Heart right ventricle (tissue), 16 donors: ENCODE measurements at regions not wholly inside any gene's neighbourhood (a gene's known extent, or its start where the extent isn't known, plus 50 kb on each side); places are given as distances from the start of the nearest gene placed in this dataset.

ENCODE experiments used
- ATAC-seq, 8 donors: fragments of 200-7000 bp; cut with Tn5 transposase; one replicate each; pipeline ENCODE4 v1.9.1; 2020; ENCODE audit warnings: mild to moderate bottlenecking in 8 of 8, moderate library complexity in 8 of 8, moderate number of reproducible peaks in 1 of 8
- DNase-seq, 2 donors: peaks; one replicate each; pipeline ENCODE4 v3.0.0-alpha.2; 2020
- H3K27ac ChIP-seq, 10 donors: fragments of 200-600 bp; sonication (generic) in 2 of 10; one replicate each; pipeline versions ENCODE4 v1.5.0 to v1.8.0; 2020 to 2022; ENCODE audit warnings: mild to moderate bottlenecking in 3 of 10
- H3K27me3 ChIP-seq, 7 donors: fragments of 200-600 bp; one replicate each; pipeline ENCODE4 v1.8.0; 2021 to 2022; ENCODE audit warnings: mild to moderate bottlenecking in 2 of 7
- H3K36me3 ChIP-seq, 9 donors: fragments of 200-600 bp; sonication (generic) in 1 of 9; one replicate each; pipeline versions ENCODE4 v1.5.0 to v1.8.0; 2020 to 2022; ENCODE audit warnings: mild to moderate bottlenecking in 2 of 9
- H3K4me1 ChIP-seq, 9 donors: fragments of 200-600 bp; sonication (generic) in 1 of 9; one replicate each; pipeline versions ENCODE4 v1.5.0 to v1.8.0; 2020 to 2022; ENCODE audit warnings: mild to moderate bottlenecking in 4 of 9
- H3K4me3 ChIP-seq, 10 donors: fragments of 200-600 bp; sonication (generic) in 2 of 10; one replicate each; pipeline versions ENCODE4 v1.5.0 to v1.8.0; 2020 to 2022; ENCODE audit warnings: mild to moderate bottlenecking in 7 of 10, moderate library complexity in 2 of 10
- H3K9me3 ChIP-seq, 11 donors: fragments of 200-600 bp in 10 of 11; sonication (generic) in 2 of 11; one replicate each; pipeline versions ENCODE4 v1.5.0 to v1.8.0; 2013 to 2022; ENCODE audit warnings: mild to moderate bottlenecking in 2 of 11, control low read depth in 1 of 11, moderate library complexity in 1 of 11
- CTCF ChIP-seq, 9 donors: fragments of 200-600 bp; sonication (generic) in 2 of 9; IDR thresholded peaks; one replicate each; pipeline versions ENCODE4 v1.5.0 to v1.8.0; 2021 to 2022; ENCODE audit warnings: antibody characterized with exemption in 9 of 9, mild to moderate bottlenecking in 5 of 9, moderate library complexity in 1 of 9
- WGBS, 2 donors: extraction: QIAGEN DNeasy Blood & Tissue Kit; methylation state at CpG; one replicate each; pipeline ENCODE4 v1.1.7; 2013; ENCODE audit warnings: inconsistent platforms in 1 of 2; 5-methylcytosine and 5-hydroxymethylcytosine counted together
- intact Hi-C, 10 donors: fragments of 100-400 bp; cut with DNase I; formaldehyde crosslinking; loops; one replicate each; pipeline versions ENCODE4 v1.11.1 to v1.14.2; 2022
- donor health status: Arrhythmogenic right ventricular cardiomyopathy.
- donor health status: ischemic (EF 13 %, LVEDD 7.1; RV severe dilation, severe dysfunction).
- donor health status: healthy with polysubstance abuse.
- donor health status: DM: no; HTN: yes; CAD: no.
- donor health status: DM: no; HTN: no; CAD: no.
- donor health status: ischemic (EF 25% LVEDD 6.9; RV normal size, moderate dysfunction).
- donor health status: ischemic (EF 25% LVEDD 5.7; RV mildly dilated, moderate dysfunction).
- donor health status: healthy.
- donor health status: DM: yes; HTN: yes; CAD: no.
- donor health status: Ischemic cardiomyopathy.
- donor health status: ischemic (EF 35%, LVEDD 5.7; RV mildly dilated, moderate dysfunction).
- donor health status: nonischemic (EF 11% LVEDD 7.7; RV severe dilation, severe dysfunction).
- donor health status: DM: yes; HTN: yes; CAD: no.
- donor health status: PGD.
- donor health status: ischemic (EF 29% LVEDD 5.4; RV normal size, mild dysfunction).
- donor health status: nonischemic (EF 23%, LVEDD 6.1; RV moderate dilation, normal function).

- H3K36me3 ChIP-seq = no peaks in the 10 kb centered on the region
- ATAC-seq (no peak), DNase-seq (no peak)
- H3K27ac ChIP-seq = no peak overlapping the region
- no peaks in the 10 kb centered on the region for H3K27me3 ChIP-seq
- intact Hi-C loops = loop anchor here in 1 of 10 donors (5.0 kb wide), 1 partner anchor 1925 kb away; no protein-coding TSS in a partner anchor
- H3K4me1 ChIP-seq = peaks cover 0 to 10% (median 0%) of the 10 kb centered on the region in 9 donors
- no peak for TF ChIP-seq CTCF (IDR thresholded peaks at IDR 0.05)
- no peak overlapping the region for H3K4me3 ChIP-seq
- peaks cover 0 to 17% (median 0%) of the 10 kb centered on the region in 11 donors for H3K9me3 ChIP-seq
These were observed 1807.0 kb downstream of the SUCLG1 start for GRCh38 chr2:82652117-82652516.

- Histone ChIP-seq H3K4me3 (no peak overlapping the region), H3K4me1 (no peaks in the 10 kb centered on the region), H3K36me3 (no peaks in the 10 kb centered on the region), H3K27ac (no peak overlapping the region), H3K27me3 (no peaks in the 10 kb centered on the region), H3K9me3 (peaks cover 0 to 32% (median 0%) of the 10 kb centered on the region in 11 donors)
- no peak for DNase-seq
- TF ChIP-seq CTCF (IDR thresholded peaks at IDR 0.05) = no peak
- ATAC-seq = no peak
- intact Hi-C loops = loop anchor here in 1 of 10 donors (5.0 kb wide), 1 partner anchor 1927 kb away; no protein-coding TSS in a partner anchor
- WGBS, 2 donors = 87 to 93% methylated on average over 2 of the region's 2 CpGs
These were observed 1809.0 kb downstream of the SUCLG1 start for GRCh38 chr2:82650038-82650437.

GRCh38 chr2:82641598-82642180 is 1817.4 kb downstream of the SUCLG1 start:
- no peaks in the 10 kb centered on the region for H3K4me1 ChIP-seq
- no peak for TF ChIP-seq CTCF (IDR thresholded peaks at IDR 0.05)
- H3K9me3 ChIP-seq = peaks cover 0 to 41% (median 0%) of the 10 kb centered on the region in 11 donors
- intact Hi-C loops = no loop called here
- H3K36me3 ChIP-seq = no peaks in the 10 kb centered on the region
- WGBS, 2 donors = 79 to 93% methylated on average over 2 of the region's 2 CpGs
- no peaks in the 10 kb centered on the region for H3K27me3 ChIP-seq
- H3K4me3 ChIP-seq = no peak overlapping the region
- no peak for ATAC-seq
- no peak overlapping the region for H3K27ac ChIP-seq
- no peak for DNase-seq

- intact Hi-C loops = no loop called here
These were observed 1822.6 kb downstream of the SUCLG1 start for GRCh38 chr2:82636402-82637020.

More at GRCh38 chr2:82636402-82637020, 1822.6 kb downstream of the SUCLG1 start:
- H3K27me3 ChIP-seq = no peaks in the 10 kb centered on the region
- H3K9me3 ChIP-seq = peaks cover 0 to 20% (median 0%) of the 10 kb centered on the region in 11 donors
- H3K4me1 ChIP-seq = no peaks in the 10 kb centered on the region
- WGBS, 2 donors = 93 to 94% methylated on average over 3 of the region's 3 CpGs
- no peaks in the 10 kb centered on the region for H3K36me3 ChIP-seq
- TF ChIP-seq CTCF (IDR thresholded peaks at IDR 0.05) = no peak
- DNase-seq (no peak), ATAC-seq (no peak)
- no peak overlapping the region for H3K27ac ChIP-seq
- no peak overlapping the region for H3K4me3 ChIP-seq
